ENCODE measurements at regions not wholly inside any gene's neighbourhood (a gene's known extent, or its start where the extent isn't known, plus 50 kb on each side); places are given as distances from the start of the nearest gene placed in this dataset.

- TF ChIP-seq MEF2D (CRISPR knock-in tag; IDR thresholded peaks at IDR 0.05) (no peak), SALL1 (CRISPR knock-in tag; IDR thresholded peaks at IDR 0.05) (no peak), ZNF879 (CRISPR knock-in tag; IDR thresholded peaks at IDR 0.05) (no peak), NR2F6 (IDR thresholded peaks at IDR 0.05) (no peak), NR2F6 (CRISPR knock-in tag; IDR thresholded peaks at IDR 0.05) (no peak), ZBTB3 (CRISPR knock-in tag; IDR thresholded peaks at IDR 0.05; ENCODE audit: borderline replicate concordance, low read depth) (no peak), ZNF383 (CRISPR knock-in tag; IDR thresholded peaks at IDR 0.05; ENCODE audit: borderline replicate concordance) (no peak), PRPF4 (IDR thresholded peaks at IDR 0.05; ENCODE audit: low read depth, low read length, poor library complexity, severe bottlenecking) (no peak), REPIN1 (CRISPR knock-in tag; IDR thresholded peaks at IDR 0.05; ENCODE audit: borderline replicate concordance, low read depth) (no peak), SNAPC2 (CRISPR knock-in tag; IDR thresholded peaks at IDR 0.05) (no peak), ZNF574 (CRISPR knock-in tag; IDR thresholded peaks at IDR 0.05) (no peak)
These were observed 67.9 kb upstream of the TGM3 start (continued) for GRCh38 chr20:2227861-2228260.

DNA sequence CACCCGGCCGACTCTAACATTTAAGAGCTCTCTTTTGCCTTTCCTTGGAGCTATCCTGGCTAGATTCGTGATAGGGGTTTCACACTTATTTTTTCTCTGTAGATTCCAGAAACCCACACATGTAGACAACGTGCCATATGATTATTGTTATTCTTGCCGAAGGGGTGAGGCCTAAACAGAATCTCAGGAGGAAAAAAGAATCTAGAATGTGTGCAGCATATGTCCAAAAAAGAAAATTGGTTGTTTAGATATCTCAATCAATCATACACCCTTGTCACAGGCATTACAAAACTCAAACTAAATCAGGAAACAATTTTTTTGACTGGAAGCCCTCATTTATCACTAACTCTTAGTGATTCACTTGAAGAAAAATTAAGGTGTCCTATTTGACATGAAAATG is 66.9 kb upstream of the TGM3 start:
- Histone ChIP-seq H3K27me3 (ENCODE audit: control insufficient read depth in 1 of 2, insufficient read depth in 2 of 2, low read length in 2 of 2) (no peaks in the 10 kb centered on the region), H3K4me3 (replicated peaks in 1 of 3; ENCODE audit: insufficient read depth in 1 of 3, low read depth in 2 of 3, low read length in 3 of 3) (no peak overlapping the region), H3K4me1 (ENCODE audit: insufficient read depth, low read length) (peaks cover 4% of the 10 kb centered on the region; the same call in 1 of the 2 replicates), H4K20me1 (ENCODE audit: insufficient read depth, low read length) (no peaks in the 10 kb centered on the region), H3K79me2 (ENCODE audit: insufficient read depth, low read length) (no peaks in the 10 kb centered on the region), H3K4me2 (ENCODE audit: low read depth, low read length) (no peak overlapping the region), H3K27ac (ENCODE audit: extremely low read length, insufficient read depth, low read length) (no peak overlapping the region), H3K9me3 (ENCODE audit: low read length) (no peaks in the 10 kb centered on the region), H3K36me3 (replicated peaks in 1 of 2; ENCODE audit: control insufficient read depth in 1 of 2, insufficient read depth in 2 of 2, low read length in 2 of 2) (no peaks in the 10 kb centered on the region), H3K9ac (ENCODE audit: insufficient read depth, low read depth, low read length) (no peak overlapping the region), H2AFZ (ENCODE audit: low read length) (no peak overlapping the region)
- no peak for TF ChIP-seq ZNF737 (CRISPR knock-in tag; IDR thresholded peaks at IDR 0.05; ENCODE audit: borderline replicate concordance)
- no peak for TF ChIP-seq CCDC6 (CRISPR knock-in tag; IDR thresholded peaks at IDR 0.05)
- TF ChIP-seq, protein P1, sequence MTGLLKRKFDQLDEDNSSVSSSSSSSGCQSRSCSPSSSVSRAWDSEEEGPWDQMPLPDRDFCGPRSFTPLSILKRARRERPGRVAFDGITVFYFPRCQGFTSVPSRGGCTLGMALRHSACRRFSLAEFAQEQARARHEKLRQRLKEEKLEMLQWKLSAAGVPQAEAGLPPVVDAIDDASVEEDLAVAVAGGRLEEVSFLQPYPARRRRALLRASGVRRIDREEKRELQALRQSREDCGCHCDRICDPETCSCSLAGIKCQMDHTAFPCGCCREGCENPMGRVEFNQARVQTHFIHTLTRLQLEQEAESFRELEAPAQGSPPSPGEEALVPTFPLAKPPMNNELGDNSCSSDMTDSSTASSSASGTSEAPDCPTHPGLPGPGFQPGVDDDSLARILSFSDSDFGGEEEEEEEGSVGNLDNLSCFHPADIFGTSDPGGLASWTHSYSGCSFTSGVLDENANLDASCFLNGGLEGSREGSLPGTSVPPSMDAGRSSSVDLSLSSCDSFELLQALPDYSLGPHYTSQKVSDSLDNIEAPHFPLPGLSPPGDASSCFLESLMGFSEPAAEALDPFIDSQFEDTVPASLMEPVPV (CRISPR knock-in tag; IDR thresholded peaks at IDR 0.05) = no peak
- no peak for TF ChIP-seq HDAC6 (IDR thresholded peaks at IDR 0.05; ENCODE audit: low read depth, low read length)
- no peak for ATAC-seq
- in situ Hi-C loops (cut with HindIII; ENCODE audit: extremely low pct_ligation_motif_present, low pct_unique_long_range_greater_than_20kb) (no loop called here), intact Hi-C loops (cut with micrococcal nuclease; ENCODE audit: unreplicated experiment) (no loop called here)
- 34% methylated on average over 5 of the region's 5 CpGs for WGBS (ENCODE audit: low lambda C conversion rate)
- ChIA-PET POLR2A (no interaction called here), CTCF (ENCODE audit: low intra/inter-chr PET ratio, low total read pairs) (no interaction called here)
- BruUV-seq (replicated peaks) = no TSS peak
- FAIRE-seq = no peak
- no peak for DNase-seq (ENCODE audit: low spot score)

All from HepG2 (cell line).